Mesenteric fat pad (tissue), 1 donor: ENCODE measurements at regions not wholly inside any gene's neighbourhood (a gene's known extent, or its start where the extent isn't known, plus 50 kb on each side); places are given as distances from the start of the nearest gene placed in this dataset.

Experiments used
- DNase-seq: peaks from one replicate; pipeline ENCODE4 v3.0.0-alpha.2; 2020; ENCODE audit warnings: low spot score
- donor health status: DM: yes; HTN: yes; CAD: no.

GRCh38 chr16:7101054-7101453 is 231.6 kb upstream of the RBFOX1 start:
- DNase-seq = no peak

DNA sequence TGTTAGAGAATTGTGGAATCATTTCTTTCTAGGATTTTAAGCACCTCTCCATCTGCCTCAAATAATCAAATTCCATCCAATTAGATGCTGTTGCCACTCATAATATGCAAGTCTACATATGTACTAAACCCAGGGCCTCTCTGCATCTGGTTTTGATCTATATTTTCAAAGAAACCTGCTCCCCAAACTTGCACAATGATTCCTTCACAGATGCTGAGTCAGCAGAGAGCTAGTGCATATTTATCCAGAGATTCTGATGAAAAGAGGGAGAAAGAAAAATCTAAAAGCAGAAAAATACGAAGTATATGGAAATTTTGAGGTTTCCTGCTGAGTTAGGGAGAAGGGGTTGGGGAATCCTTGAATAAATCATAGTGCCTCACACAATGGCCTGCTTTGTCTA is 235.1 kb upstream of the RBFOX1 start:
- DNase-seq = no peak

DNA sequence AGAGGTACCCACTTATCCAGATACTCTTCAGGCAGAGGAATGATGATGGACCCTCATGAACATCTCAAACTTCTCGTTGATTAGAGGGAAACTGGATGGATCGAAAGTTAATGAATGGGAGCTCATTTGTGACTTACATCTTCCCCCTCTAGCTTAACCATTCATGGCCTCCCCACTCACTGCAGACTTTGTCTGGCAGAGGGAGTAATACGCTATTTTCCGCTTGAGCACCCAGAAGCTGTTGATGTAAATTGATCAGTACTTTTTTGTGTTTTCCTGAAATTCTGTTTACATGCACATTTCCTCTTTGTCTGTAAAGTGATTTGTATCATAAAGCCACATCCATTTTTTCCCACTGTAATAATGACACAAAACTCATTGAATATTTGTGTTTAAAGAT is 239.1 kb upstream of the RBFOX1 start:
- DNase-seq = no peak

- no peak for DNase-seq
Measured at GRCh38 chr16:7090628-7091115, 242.0 kb upstream of the RBFOX1 start.

GRCh38 chr16:7089751-7090150 is 242.9 kb upstream of the RBFOX1 start:
- no peak for DNase-seq

- no peak for DNase-seq
Measured at GRCh38 chr16:7088711-7089110, 243.9 kb upstream of the RBFOX1 start.

GRCh38 chr16:7086822-7087616 is 245.6 kb upstream of the RBFOX1 start:
- DNase-seq = no peak

DNA sequence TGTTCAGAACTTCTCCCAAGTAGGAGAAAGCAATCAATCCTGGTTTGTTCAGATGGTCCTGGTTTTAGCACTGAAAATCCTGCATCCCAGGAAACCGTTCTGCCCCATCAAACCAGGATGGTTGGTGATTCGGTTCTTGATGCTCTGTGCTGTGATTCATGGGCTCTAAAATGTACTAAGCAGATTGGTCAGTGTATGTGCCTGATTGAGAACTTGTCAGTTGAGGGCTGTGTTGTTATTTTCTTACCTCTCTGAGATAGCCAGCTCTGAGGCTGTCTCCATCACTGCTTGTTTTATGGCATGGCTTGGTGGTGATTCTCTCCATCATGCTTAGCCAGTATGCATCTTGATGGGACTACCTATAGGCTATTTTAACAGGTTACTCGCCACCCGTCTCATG is 246.9 kb upstream of the RBFOX1 start:
- DNase-seq = no peak

DNA sequence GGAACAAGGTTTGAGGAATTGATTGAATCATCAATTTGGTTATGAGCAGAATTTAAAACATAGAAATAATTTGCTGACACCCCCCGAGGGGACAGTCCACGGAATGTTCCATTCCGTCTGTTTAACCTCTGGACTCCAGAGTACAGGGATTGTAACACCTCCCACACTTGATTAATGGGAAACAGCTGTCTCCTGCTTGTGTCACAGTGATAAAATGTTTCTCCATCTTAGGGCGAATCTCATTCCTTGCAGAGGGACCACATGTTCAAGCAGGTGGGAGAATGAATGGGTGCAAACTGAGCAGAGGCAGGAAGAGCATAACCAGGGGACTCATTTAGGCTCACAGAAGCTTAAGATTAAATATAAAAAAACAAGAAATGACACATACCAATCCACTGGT is 249.5 kb upstream of the RBFOX1 start:
- no peak for DNase-seq

DNA sequence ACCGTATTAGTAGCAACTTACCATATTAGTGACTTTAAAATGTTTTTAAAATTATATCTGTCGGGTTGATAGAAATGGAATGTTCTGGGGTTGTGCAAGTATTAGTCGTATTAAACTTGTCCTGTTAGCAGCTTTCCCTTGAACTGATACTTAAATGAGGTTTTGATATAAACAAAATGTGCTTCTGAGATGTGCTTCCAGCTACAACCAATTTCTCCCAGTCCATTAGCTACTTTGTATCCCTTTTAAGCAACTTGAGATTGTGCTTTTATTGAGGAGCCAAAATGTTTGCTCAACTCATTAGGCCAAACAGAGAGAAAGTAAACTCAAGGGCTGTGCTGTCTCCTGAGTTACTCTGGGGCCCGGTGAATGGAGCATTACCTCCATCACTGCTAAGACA is 255.0 kb upstream of the RBFOX1 start:
- no peak for DNase-seq

GRCh38 chr16:7074715-7075114 is 257.9 kb upstream of the RBFOX1 start:
- DNase-seq = no peak

DNA sequence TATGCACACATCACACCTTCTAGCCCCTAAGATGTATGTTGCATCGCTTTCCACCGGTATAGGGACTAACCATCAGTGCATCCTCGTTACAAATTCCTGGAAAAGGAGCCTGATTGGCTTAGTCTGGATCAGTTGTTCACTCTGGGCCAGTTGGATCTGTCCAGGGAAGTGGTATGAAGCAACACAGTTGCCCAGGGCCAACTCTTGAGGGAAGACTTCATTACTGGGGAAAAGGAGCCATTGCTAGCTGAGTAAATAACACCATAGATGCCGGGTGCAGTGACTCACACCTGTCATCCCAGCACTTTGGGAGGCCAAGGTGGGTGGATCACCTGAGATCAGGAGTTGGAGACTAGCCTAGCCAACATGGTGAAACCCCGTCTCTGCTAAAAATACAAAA is 275.2 kb upstream of the RBFOX1 start:
- DNase-seq = no peak

- no peak for DNase-seq
Measured at GRCh38 chr16:7055443-7055842, 277.2 kb upstream of the RBFOX1 start.

GRCh38 chr16:7051591-7052349 is 280.9 kb upstream of the RBFOX1 start:
- DNase-seq = no peak

DNA sequence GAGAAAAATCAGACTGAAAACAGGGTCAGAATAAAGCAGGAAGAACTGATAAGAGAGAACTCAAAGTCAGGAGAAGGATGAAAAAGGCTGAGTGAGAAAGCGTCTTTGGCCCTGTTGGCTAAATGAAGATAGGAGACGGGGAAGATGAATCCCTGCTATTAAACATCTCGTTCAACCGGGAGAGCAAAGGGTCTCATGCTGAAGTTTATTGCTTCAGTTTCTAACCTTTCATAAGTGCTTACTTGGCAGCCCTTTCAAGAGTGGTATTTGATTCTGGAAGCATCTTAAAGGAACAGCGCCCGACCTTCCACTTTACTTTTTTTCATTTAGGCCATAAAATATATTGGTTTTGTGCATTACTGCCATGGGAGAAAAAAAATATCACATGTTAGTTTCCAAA is 288.3 kb upstream of the RBFOX1 start:
- no peak for DNase-seq

GRCh38 chr16:7038475-7038874 is 294.2 kb upstream of the RBFOX1 start:
- DNase-seq = no peak

GRCh38 chr16:7037495-7037894 is 295.1 kb upstream of the RBFOX1 start:
- DNase-seq = no peak

DNA sequence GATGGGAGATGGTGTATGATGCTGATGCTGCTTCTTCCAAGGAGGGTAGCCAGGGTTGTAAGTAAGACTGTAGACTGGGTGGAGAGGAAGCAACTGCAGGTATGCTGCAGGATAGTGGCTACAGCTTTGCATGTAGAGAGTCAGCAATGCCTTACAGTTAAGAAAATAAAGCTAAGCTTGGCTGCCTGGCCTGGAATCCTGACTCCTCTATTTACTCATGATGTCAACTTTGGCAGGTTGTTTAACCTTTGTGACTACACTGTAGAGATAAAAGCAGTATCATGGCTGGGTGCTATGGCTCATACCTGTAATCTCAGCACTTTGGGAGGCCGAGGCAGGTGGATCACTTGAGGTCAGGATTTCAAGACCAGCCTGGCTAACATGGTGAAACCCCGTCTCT is 301.6 kb upstream of the RBFOX1 start:
- DNase-seq = no peak

DNA sequence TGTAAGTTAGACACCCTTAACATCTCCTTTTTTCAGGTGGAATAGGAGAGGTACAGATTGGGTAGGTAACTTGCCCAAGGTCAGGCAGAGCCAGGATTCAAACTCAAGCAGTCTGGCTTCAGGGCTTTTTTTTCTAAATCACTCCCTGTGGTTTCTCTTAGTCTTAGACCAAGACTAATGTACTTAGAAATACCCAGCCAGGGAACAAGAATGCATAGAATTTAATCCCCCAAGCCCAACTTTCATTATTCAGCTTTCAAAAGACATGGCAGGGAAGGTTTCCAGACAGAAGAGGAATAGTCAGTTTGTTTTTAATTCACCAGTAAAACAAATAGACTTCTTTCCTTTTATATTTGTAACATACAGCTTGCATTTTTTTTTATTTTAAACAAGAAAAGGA is 305.2 kb upstream of the RBFOX1 start:
- DNase-seq = no peak

DNA sequence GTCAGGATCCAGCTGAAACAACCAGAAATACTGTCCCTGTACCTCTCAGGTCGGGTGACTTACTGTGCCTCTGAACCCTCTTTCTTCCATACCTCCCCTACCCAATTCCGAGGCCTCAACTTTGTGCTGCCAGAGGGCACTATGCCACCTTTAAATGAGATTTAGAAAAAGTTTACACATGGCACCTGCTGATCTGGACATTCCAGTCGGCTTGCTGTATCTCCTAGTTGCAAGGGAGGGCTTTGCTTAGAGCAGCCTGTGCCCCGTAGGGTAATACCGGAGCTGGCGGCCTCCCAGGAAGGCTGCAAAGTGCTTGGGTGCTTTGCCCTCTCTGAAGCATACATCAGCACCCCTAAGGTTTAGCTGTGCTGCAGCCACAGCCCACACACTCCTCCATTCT is 306.0 kb upstream of the RBFOX1 start:
- no peak for DNase-seq

DNA sequence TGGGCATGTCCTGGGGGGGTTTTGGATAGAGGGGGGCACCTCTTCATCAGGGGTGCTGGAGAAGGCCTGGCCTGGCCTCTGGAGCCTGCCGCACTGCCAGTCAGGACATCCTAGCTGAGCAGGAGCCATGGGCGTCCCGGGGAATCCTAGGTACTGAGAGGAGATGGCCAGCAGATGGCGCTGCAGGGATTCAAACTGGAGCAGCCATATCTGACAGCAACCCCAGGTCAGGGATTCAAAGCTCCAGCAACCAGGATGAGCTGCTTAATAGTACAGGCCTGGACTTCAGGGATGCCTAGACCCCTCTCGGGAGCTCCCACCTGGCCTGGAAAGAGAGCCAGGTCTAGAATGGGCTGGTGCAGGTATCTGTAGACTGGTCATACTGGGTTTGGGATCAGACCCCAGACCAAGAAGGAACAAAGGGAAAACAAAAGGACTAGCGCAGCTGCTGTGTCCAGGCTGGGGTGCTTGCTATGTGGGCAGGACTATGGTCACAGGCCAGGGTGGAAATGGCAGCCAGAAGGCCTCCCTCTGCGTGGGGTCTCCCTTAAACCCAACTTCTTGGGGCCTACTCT is 306.9 kb upstream of the RBFOX1 start:
- no peak for DNase-seq

DNA sequence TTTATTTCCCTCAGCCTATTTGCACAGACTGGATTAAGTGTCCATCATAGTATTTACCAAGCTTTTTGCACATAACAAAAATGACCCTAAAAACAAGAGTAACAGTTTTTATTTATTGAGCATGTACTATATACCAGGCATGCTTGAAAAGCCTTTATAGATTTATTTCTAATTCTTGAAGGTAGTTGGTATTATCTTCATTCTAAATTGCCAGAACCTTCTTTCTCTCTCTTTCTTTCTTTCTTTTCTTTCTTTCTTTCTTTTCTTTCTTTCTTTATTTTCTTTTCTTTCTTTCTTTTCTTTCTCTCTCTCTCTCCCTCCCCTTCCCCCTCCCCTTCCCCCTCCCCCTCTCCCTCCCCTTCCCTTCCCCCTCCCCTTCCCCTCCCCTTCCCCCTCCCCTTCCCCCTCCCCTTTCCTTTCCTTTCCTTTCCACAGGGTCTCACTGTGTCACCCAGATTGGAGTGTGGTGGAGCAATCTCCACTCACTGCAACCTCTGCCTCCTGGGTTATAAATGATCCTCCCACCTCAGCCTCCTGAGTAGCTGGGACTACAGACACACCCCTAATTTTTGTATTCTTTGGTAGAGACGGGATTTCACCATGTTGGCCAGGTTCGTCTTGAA is 310.9 kb upstream of the RBFOX1 start:
- no peak for DNase-seq
